K562 (cell line): ENCODE measurements at regions not wholly inside any gene's neighbourhood (a gene's known extent, or its start where the extent isn't known, plus 50 kb on each side); places are given as distances from the start of the nearest gene placed in this dataset.

ENCODE experiments used
- C11orf30 ChIP-seq: fragments of 450-650 bp; IDR thresholded peaks from 2 replicates; pipeline ENCODE4 v1.6.1; 2016; ENCODE audit warnings: low read depth, mild to moderate bottlenecking
- DPF2 ChIP-seq: fragments of 450-650 bp; IDR thresholded peaks from 2 replicates; pipeline ENCODE4 v1.6.1; 2016
- GABPA ChIP-seq: fragments of 200-800 bp; sonication (Bioruptor generic); conservative IDR thresholded peaks from 2 replicates; pipeline ENCODE4 v1.6.1; 2016; ENCODE audit warnings: low read depth, missing genetic modification characterization, missing compliant biosample characterization
- HCFC1 ChIP-seq: IDR thresholded peaks from 2 replicates; pipeline ENCODE4 v1.6.1; 2012; ENCODE audit warnings: low read depth, low read length, improper control_type of control experiment
- HSF4 ChIP-seq: fragments of 250-450 bp; sonication (Bioruptor Pico); IDR thresholded peaks from 2 replicates; pipeline ENCODE4 v2.1.2; 2022; ENCODE audit warnings: mild to moderate bottlenecking, moderate library complexity, borderline replicate concordance
- IFI16 ChIP-seq: fragments of 250-450 bp; sonication (Bioruptor Pico); IDR thresholded peaks from 2 replicates; pipeline ENCODE4 v2.1.2; 2022; ENCODE audit warnings: mild to moderate bottlenecking, inconsistent platforms
- KDM1A ChIP-seq, 2 experiments: fragments of 450-650 bp; IDR thresholded peaks; 2 replicates each; pipeline ENCODE4 v1.6.1; 2016; ENCODE audit warnings: mild to moderate bottlenecking in 2 of 2
- NCOA2 ChIP-seq, 2 experiments: fragments of 450-650 bp; IDR thresholded peaks; 2 replicates each; pipeline ENCODE4 v1.6.1; 2018; ENCODE audit warnings: mild to moderate bottlenecking in 2 of 2, moderate library complexity in 1 of 2; ENCODE audit not compliant: partially characterized antibody in 2 of 2
- TAF1 ChIP-seq: IDR thresholded peaks from 2 replicates; pipeline ENCODE4 v1.6.1; 2011; ENCODE audit warnings: mild to moderate bottlenecking, low read length, moderate library complexity; ENCODE audit not compliant: insufficient read depth, control insufficient read depth, severe bottlenecking; ENCODE audit errors: extremely low read depth
- TAL1 ChIP-seq: fragments of 450-650 bp; IDR thresholded peaks from 2 replicates; pipeline ENCODE4 v1.6.1; 2016; ENCODE audit warnings: mild to moderate bottlenecking
- TEAD1 ChIP-seq, 2 experiments: fragments of 450-650 bp in 1 of 2; sonication (generic) in 1 of 2; formaldehyde crosslinking; IDR thresholded peaks; 2 replicates each; pipeline versions ENCODE4 v1.4.0 to v1.8.0; 2020 to 2022; ENCODE audit warnings: mild to moderate bottlenecking in 2 of 2, missing genetic modification reagents in 1 of 2
- U2AF1 ChIP-seq: fragments of 200-400 bp; formaldehyde crosslinking; optimal IDR thresholded peaks from 2 replicates; pipeline ENCODE3; 2017; ENCODE audit warnings: mild to moderate bottlenecking, low read depth, low read length, moderate library complexity
- ZKSCAN1 ChIP-seq: fragments of 150-350 bp; IDR thresholded peaks from 2 replicates; pipeline ENCODE4 v1.6.1; 2016; ENCODE audit warnings: low read depth, low read length
- ZNF316 ChIP-seq: fragments of 450-650 bp; IDR thresholded peaks from 2 replicates; pipeline ENCODE4 v1.6.1; 2016
- TF ChIP-seq, protein P1 (sequence below): fragments of 450-650 bp; IDR thresholded peaks from 2 replicates; pipeline ENCODE4 v1.6.1; 2016; ENCODE audit warnings: missing biosample characterization, missing genetic modification characterization

DNA sequence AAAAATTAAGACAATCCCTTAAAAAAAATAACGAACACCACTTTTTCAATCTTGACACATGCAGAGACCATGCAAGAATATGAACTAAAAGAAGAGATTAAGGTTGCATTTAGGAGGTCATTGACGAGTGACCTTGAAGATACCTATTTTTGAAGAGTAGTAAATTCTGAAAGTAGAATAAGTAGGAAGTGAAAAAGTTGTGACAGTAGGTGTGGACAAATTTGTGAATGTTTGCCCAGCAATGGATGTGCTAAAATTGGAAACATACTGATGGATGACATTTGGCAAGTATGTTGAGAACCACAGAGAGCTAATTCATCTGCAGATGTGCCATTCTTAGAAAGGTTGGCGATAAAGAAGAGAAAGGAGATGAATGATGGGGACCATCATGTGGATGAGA lies 213.7 kb upstream of the VCX3A start (continued):
- no peak for TF ChIP-seq HCFC1
- TF ChIP-seq TAF1, result no peak
- no peak for TF ChIP-seq GABPA (tag)
- TF ChIP-seq TEAD1 (CRISPR knock-in tag; IDR thresholded peaks at IDR 0.05), result no peak
- TF ChIP-seq, protein P1, sequence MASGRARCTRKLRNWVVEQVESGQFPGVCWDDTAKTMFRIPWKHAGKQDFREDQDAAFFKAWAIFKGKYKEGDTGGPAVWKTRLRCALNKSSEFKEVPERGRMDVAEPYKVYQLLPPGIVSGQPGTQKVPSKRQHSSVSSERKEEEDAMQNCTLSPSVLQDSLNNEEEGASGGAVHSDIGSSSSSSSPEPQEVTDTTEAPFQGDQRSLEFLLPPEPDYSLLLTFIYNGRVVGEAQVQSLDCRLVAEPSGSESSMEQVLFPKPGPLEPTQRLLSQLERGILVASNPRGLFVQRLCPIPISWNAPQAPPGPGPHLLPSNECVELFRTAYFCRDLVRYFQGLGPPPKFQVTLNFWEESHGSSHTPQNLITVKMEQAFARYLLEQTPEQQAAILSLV (tag), result no peak
- TF ChIP-seq KDM1A (IDR thresholded peaks at IDR 0.05), result no peak
- no peak for TF ChIP-seq C11orf30
- no peak for TF ChIP-seq DPF2
- TF ChIP-seq ZKSCAN1, result no peak
- TF ChIP-seq IFI16 (CRISPR knock-in tag), result no peak
- TF ChIP-seq NCOA2 (IDR thresholded peaks at IDR 0.05; ENCODE audit: partially characterized antibody in 2 of 2), result no peak
- no peak for TF ChIP-seq U2AF1
- no peak for TF ChIP-seq ZNF316
- TF ChIP-seq HSF4 (CRISPR knock-in tag), result no peak
- TF ChIP-seq TAL1, result no peak
